ENCODE measurements at regions not wholly inside any gene's neighbourhood (a gene's known extent, or its start where the extent isn't known, plus 50 kb on each side); places are given as distances from the start of the nearest gene placed in this dataset.

GRCh38 chr3:184506561-184506991 is 55.0 kb upstream of the EPHB3 start:
- no peak for DNase-seq (ENCODE audit: low spot score)

- no peak for DNase-seq (ENCODE audit: low spot score)
Observed at GRCh38 chr3:184508938-184509337, 52.6 kb upstream of the EPHB3 start.

GRCh38 chr3:184511741-184512140 is 49.8 kb upstream of the EPHB3 start:
- no peak for DNase-seq (ENCODE audit: low spot score)

Measured in mesenteric fat pad (tissue), 1 donor.